Common myeloid progenitor, CD34-positive (primary cell): ENCODE measurements at regions not wholly inside any gene's neighbourhood (a gene's known extent, or its start where the extent isn't known, plus 50 kb on each side); places are given as distances from the start of the nearest gene placed in this dataset.

Experiments used
- CTCF ChIA-PET: fragments of 350-600 bp; sonication (Branson Sonifier 250); formaldehyde crosslinking; loops from one replicate; lab custom pipeline; 2021; ENCODE audit warnings: antibody characterized with exemption; lab: Charles Lee
- POLR2A ChIA-PET: fragments of 350-600 bp; sonication (Branson Sonifier 250); formaldehyde crosslinking; loops from one replicate; lab custom pipeline; 2021; ENCODE audit warnings: antibody characterized with exemption; lab: Charles Lee
- DNase-seq, 3 donors: peaks; one replicate each; pipeline versions ENCODE4 v3.0.0 to v3.0.0-alpha.2; 2013
- H3K27ac ChIP-seq, 2 experiments: 1 replicate in 1 of 2; 2 replicates in 1 of 2; pipeline ENCODE4 v1.7.0; 2013; ENCODE audit warnings: inconsistent platforms in 2 of 2, low read length in 2 of 2, mild to moderate bottlenecking in 2 of 2, low read depth in 1 of 2, moderate library complexity in 1 of 2; ENCODE audit not compliant: severe bottlenecking in 2 of 2, insufficient read depth in 1 of 2, poor library complexity in 1 of 2
- H3K27me3 ChIP-seq, 5 experiments: replicated peaks in 2 of 5; 1 replicate in 3 of 5; 2 replicates in 2 of 5; pipeline versions ENCODE4 v1.6.1 to v1.7.0; 2013; ENCODE audit warnings: low read length in 4 of 5, mild to moderate bottlenecking in 2 of 5, moderate library complexity in 2 of 5, inconsistent platforms in 1 of 5; ENCODE audit not compliant: insufficient read depth in 5 of 5, control insufficient read depth in 4 of 5
- H3K36me3 ChIP-seq, 4 experiments: 1 replicate in 2 of 4; 2 replicates in 2 of 4; pipeline versions ENCODE4 v1.6.1 to v1.7.0; 2013; ENCODE audit warnings: low read length in 3 of 4, control low read depth in 1 of 4, mild to moderate bottlenecking in 1 of 4; ENCODE audit not compliant: control insufficient read depth in 4 of 4, insufficient read depth in 4 of 4
- H3K4me1 ChIP-seq, 4 experiments: 1 replicate in 3 of 4; 2 replicates in 1 of 4; pipeline versions ENCODE4 v1.6.1 to v1.7.1; 2013; ENCODE audit warnings: low read length in 3 of 4, mild to moderate bottlenecking in 3 of 4, control low read depth in 1 of 4, inconsistent platforms in 1 of 4, moderate library complexity in 1 of 4; ENCODE audit not compliant: control insufficient read depth in 4 of 4, insufficient read depth in 4 of 4; ENCODE audit errors: control extremely low read depth in 1 of 4
- H3K4me3 ChIP-seq, 7 experiments: 1 replicate in 4 of 7; 2 replicates in 3 of 7; pipeline versions ENCODE4 v1.5.1 to v1.7.0; 2013; ENCODE audit warnings: mild to moderate bottlenecking in 7 of 7, low read length in 6 of 7, moderate library complexity in 6 of 7, inconsistent platforms in 2 of 7, low read depth in 2 of 7, control low read depth in 1 of 7; ENCODE audit not compliant: insufficient read depth in 4 of 7, control insufficient read depth in 1 of 7; ENCODE audit errors: extremely low read depth in 1 of 7
- H3K9me3 ChIP-seq, 5 experiments: 1 replicate in 4 of 5; 2 replicates in 1 of 5; pipeline versions ENCODE4 v1.6.1 to v1.7.1; 2013; ENCODE audit warnings: low read length in 4 of 5, mild to moderate bottlenecking in 2 of 5, inconsistent platforms in 1 of 5, low read depth in 1 of 5, moderate library complexity in 1 of 5; ENCODE audit not compliant: control insufficient read depth in 4 of 5, insufficient read depth in 2 of 5; ENCODE audit errors: control extremely low read depth in 1 of 5
- WGBS: methylation state at CpG from one replicate; pipeline ENCODE4 v1.1.5; 2013; ENCODE audit not compliant: insufficient coverage; 5-methylcytosine and 5-hydroxymethylcytosine counted together

DNA sequence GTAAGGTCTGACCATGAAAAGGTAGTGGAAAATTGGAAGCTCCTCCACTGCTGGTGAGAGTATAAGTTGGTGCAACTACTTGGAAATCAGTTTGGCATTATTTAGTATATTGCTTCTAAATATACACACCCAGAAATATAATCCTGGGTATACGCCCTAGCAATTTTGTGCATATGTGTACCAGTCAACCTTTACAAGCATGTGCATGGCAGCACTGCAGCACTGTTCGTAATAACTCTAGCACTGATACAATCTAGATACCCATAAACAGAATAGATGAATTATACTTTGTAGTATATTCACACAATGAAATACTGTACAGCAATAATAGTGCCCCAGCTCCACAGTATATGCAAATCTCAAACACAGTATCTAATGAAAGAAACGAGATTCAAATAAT lies 265.9 kb downstream of the EMP1 start:
- Histone ChIP-seq H3K9me3 (no peaks in the 10 kb centered on the region), H3K27ac (no peak overlapping the region), H3K4me1 (no peaks in the 10 kb centered on the region), H3K36me3 (no peaks in the 10 kb centered on the region), H3K27me3 (peaks cover 2 to 8% (median 7%) of the 10 kb centered on the region in 5 experiments), H3K4me3 (no peak overlapping the region)
- no CpG with 5 or more reads among the region's 3 CpGs for WGBS
- no peak for DNase-seq
- POLR2A ChIA-PET = no interaction called here
- CTCF ChIA-PET = no interaction called here

DNA sequence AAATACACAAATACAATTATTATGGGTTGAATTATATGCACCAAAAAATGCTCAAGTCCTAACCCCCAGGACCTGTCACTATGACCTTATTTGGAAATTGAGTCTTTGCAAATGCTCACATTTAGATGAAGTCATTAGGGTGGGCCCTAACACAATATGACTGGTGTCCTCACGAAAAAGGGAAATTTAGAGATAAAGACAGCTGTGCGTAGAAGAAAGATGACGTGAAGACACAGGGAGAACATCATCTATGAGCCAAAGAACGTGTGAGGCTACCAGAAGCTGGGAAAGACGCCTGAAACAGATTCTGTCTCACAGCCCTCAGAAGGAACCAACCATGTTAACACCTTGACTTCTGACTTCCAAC lies 259.2 kb downstream of the EMP1 start:
- CTCF ChIA-PET = no interaction called here
- H3K4me3 ChIP-seq = no peak overlapping the region
- 98% methylated on average over 5 of the region's 5 CpGs for WGBS

DNA sequence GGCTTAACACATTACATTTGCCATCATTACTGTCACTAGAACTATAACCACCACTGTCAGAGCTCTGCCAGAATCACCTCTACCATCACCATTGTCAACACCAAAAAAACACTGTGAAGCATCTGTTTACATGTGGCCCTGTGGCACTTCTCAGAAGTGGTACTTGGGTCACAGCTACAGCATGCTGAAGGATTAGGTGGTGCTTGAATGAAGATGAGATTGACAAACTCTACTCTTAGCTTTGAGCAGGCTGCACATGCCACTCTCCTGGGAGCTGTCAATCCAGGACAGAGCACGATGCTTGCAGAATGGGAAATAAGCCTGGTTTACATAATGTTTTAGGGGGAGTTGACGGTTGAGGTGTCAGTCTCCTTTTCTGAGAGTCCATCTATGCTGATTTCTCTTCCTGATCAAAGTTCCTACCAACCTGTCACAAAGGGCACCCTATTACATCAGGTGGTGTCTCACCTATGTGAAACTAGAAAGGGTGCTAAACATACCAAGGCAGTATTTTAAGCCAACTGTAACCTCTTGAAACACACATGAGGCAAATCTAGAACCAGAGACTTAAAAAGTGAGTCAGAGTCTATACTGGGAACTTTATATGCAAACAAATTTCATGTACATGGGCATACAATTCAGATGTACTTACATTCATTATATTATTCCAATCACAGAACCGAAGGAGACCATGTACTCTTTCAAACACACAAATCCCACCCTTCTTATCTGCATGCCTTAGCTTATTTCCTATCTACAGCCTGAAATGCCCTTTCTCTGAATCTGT lies 258.7 kb downstream of the EMP1 start:
- ChIA-PET CTCF (no interaction called here), POLR2A (no interaction called here)
- no peak overlapping the region for H3K4me3 ChIP-seq
- H3K9me3 ChIP-seq = no peaks in the 10 kb centered on the region
- H3K36me3 ChIP-seq = no peaks in the 10 kb centered on the region
- H3K27ac ChIP-seq = no peak overlapping the region
- WGBS = 76% methylated on average over 2 of the region's 3 CpGs
- no peaks in the 10 kb centered on the region for H3K4me1 ChIP-seq
- DNase-seq = no peak
- H3K27me3 ChIP-seq = peaks cover 0 to 3% (median 0%) of the 10 kb centered on the region in 5 experiments

More for the DNA sequence above, 259.2 kb downstream of the EMP1 start:
- H3K9me3 ChIP-seq = no peaks in the 10 kb centered on the region
- no peak for DNase-seq
- no peaks in the 10 kb centered on the region for H3K36me3 ChIP-seq
- peaks cover 0 to 3% (median 0%) of the 10 kb centered on the region in 5 experiments for H3K27me3 ChIP-seq
- H3K27ac ChIP-seq = no peak overlapping the region
- no peaks in the 10 kb centered on the region for H3K4me1 ChIP-seq
- POLR2A ChIA-PET = no interaction called here

DNA sequence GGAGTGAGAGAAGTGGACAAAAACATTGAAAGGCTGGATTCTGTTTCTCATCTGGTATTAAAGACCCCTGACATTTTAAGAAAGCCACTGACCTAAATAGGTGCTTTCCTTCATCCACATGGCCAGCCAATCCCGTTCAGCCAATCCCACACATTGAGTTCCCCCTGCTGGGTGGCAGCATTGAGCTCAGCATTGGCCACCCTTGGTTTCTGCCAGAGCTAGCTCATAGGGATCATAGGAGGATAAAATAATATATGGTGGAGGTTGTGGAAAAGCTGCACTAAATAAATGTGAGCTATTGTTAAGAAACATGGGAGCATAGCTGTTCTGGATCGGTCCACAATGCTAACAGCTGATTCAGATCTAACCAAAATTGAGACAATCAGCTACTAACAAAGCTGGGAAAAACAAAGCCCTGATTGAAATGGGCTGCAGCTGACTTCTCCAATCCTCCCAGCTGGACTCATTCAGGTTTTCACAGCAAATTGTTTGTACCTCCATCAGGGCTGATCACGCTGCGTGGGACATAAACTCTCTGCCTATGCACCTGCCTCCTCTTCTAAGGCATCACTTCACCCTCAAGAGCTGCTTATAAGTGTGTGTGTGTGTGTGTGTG lies 256.5 kb downstream of the EMP1 start:
- Histone ChIP-seq H3K27me3 (peaks cover 0 to 5% (median 0%) of the 10 kb centered on the region in 5 experiments), H3K4me3 (no peak overlapping the region), H3K9me3 (no peaks in the 10 kb centered on the region), H3K36me3 (no peaks in the 10 kb centered on the region), H3K27ac (no peak overlapping the region), H3K4me1 (no peaks in the 10 kb centered on the region)
- no peak for DNase-seq
- POLR2A ChIA-PET = no interaction called here
- CTCF ChIA-PET = no interaction called here
- 83% methylated on average over 2 of the region's 4 CpGs for WGBS

DNA sequence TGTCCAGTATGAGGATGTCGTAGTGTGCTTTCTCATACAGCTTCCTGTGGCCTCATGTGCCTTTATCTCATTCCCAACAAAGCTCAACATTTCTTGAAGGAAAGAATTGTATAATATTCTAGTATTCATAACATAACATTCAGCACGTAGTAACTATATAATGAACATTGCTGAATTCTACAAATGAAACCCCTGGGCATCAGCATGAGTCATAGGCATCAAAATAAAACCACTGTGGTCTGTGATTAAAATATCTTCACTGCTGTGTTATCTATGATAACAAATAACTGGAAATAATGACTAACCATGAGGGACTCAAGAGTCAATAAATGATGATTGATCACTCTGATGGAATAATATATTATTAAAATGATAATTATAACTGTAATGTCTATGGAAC lies 255.2 kb downstream of the EMP1 start:
- Histone ChIP-seq H3K36me3 (no peaks in the 10 kb centered on the region), H3K4me1 (no peaks in the 10 kb centered on the region), H3K27ac (no peak overlapping the region), H3K4me3 (no peak overlapping the region), H3K9me3 (no peaks in the 10 kb centered on the region), H3K27me3 (peaks cover 0 to 5% (median 0%) of the 10 kb centered on the region in 5 experiments)
- POLR2A ChIA-PET = no interaction called here
- no peak for DNase-seq
- WGBS = no CpG with 5 or more reads among the region's 2 CpGs
- CTCF ChIA-PET = no interaction called here

DNA sequence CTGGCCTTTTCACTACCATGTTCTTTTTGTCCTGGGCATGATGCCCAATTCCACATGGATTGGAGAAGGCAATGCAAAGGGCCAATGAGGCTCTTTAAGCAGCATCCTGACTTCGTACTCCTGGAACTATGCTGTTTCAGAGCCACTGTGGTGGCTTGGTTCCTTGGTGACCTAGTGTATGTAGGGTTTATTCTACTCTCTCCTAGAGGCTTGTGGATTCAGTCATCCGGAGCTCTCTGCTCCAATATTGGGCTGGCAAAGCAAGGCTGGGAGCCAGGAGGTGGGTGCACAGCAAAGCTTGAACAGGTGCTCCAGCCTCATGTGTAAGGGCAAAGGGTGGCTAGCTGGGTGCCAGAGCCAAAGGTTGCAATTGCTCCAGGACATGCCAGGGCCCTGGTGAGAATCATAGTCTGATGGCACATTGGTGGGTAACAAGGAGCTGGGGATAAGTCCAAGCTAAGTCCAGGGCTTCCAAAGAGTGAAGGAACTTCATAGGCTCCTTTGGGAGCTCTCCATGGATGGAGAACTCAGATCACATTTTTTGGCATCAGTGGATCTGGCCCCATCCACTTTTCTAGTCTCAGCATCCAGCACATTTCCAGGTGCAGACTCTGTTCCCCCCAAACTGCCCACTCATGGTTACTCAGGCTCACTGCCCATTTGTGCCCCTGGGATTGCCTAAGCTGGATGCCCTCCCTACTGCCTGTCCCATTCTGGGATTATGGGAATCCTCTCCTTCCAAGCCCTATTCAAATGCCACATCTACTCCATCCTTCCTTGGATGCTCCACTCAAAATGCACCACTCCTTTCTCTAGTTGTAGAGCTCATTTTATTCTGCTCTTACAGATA lies 253.9 kb downstream of the EMP1 start:
- POLR2A ChIA-PET = no interaction called here
- Histone ChIP-seq H3K27ac (no peak overlapping the region), H3K36me3 (no peaks in the 10 kb centered on the region), H3K9me3 (no peaks in the 10 kb centered on the region), H3K27me3 (peaks cover 0 to 5% (median 0%) of the 10 kb centered on the region in 5 experiments), H3K4me3 (no peak overlapping the region), H3K4me1 (no peaks in the 10 kb centered on the region)
- no peak for DNase-seq
- WGBS = 95% methylated on average over 2 of the region's 2 CpGs
- CTCF ChIA-PET = no interaction called here

DNA sequence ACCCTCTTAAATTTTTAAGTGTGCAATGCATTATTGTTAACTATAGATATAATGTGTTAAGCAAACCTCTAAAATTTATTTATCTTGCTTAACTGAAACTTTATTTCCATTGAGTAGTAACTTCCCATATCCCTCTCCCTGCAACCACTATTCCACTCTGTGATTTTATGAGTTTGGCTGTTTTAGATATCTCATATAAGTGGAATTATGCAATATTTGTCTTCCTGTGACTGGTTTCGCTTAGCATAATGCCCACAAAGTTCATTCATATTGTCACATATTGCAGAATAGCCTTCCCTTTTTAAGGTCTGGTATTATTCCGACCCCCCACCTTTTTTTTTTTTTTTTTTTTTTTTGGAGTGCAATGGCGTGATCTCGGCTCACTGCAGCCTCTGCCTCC lies 247.6 kb downstream of the EMP1 start:
- DNase-seq = no peak
- H3K27me3 ChIP-seq = peaks cover 0 to 5% (median 0%) of the 10 kb centered on the region in 5 experiments
- H3K36me3 ChIP-seq = no peaks in the 10 kb centered on the region
- no peak overlapping the region for H3K4me3 ChIP-seq
- H3K4me1 ChIP-seq = no peaks in the 10 kb centered on the region
- no peaks in the 10 kb centered on the region for H3K9me3 ChIP-seq
- POLR2A ChIA-PET = no interaction called here
- H3K27ac ChIP-seq = no peak overlapping the region
- CTCF ChIA-PET = no interaction called here
- WGBS = 100% methylated on average over 2 of the region's 4 CpGs
